GM23338 (cell line): ENCODE measurements at regions not wholly inside any gene's neighbourhood (a gene's known extent, or its start where the extent isn't known, plus 50 kb on each side); places are given as distances from the start of the nearest gene placed in this dataset.

ENCODE experiments used
- ATAC-seq: fragments of 200-7000 bp; cut with Tn5 transposase; 3 replicates; pipeline ENCODE4 v1.9.1; 2020
- DNase-seq: peaks from one replicate; pipeline ENCODE4 v3.0.0-alpha.2; 2015; ENCODE audit warnings: low spot score
- H2AFZ ChIP-seq: fragments of 200-600 bp; sonication (generic); 2 replicates; pipeline ENCODE4 v1.8.0; 2016; ENCODE audit warnings: antibody characterized with exemption, mild to moderate bottlenecking, moderate library complexity
- H3F3A ChIP-seq: fragments of 200-600 bp; sonication (generic); replicated peaks from 2 replicates; pipeline ENCODE4 v1.8.0; 2017; ENCODE audit warnings: antibody characterized with exemption, mixed run types, low read depth
- H3K27ac ChIP-seq: fragments of 200-600 bp; sonication (generic); 2 replicates; pipeline ENCODE4 v1.6.1; 2016; ENCODE audit warnings: low read depth
- H3K27me3 ChIP-seq: fragments of 200-600 bp; sonication (generic); 2 replicates; pipeline ENCODE4 v1.8.0; 2016; ENCODE audit warnings: mild to moderate bottlenecking, mixed run types, moderate library complexity; ENCODE audit not compliant: insufficient read depth
- H3K36me3 ChIP-seq: fragments of 200-600 bp; sonication (generic); 2 replicates; pipeline ENCODE4 v1.8.0; 2016; ENCODE audit warnings: mild to moderate bottlenecking; ENCODE audit not compliant: insufficient read depth
- H3K4me1 ChIP-seq: fragments of 200-600 bp; sonication (generic); 2 replicates; pipeline ENCODE4 v1.8.0; 2016; ENCODE audit warnings: mild to moderate bottlenecking, moderate library complexity; ENCODE audit not compliant: insufficient read depth
- H3K4me2 ChIP-seq: fragments of 200-600 bp; sonication (generic); 2 replicates; pipeline ENCODE4 v1.7.1; 2017; ENCODE audit warnings: mixed run types
- H3K4me3 ChIP-seq: fragments of 200-600 bp; sonication (generic); 2 replicates; pipeline ENCODE4 v1.6.1; 2016; ENCODE audit warnings: mixed run types
- H3K79me2 ChIP-seq: fragments of 200-600 bp; sonication (generic); replicated peaks from 2 replicates; pipeline ENCODE4 v1.8.0; 2017; ENCODE audit warnings: mild to moderate bottlenecking; ENCODE audit not compliant: insufficient read depth
- H3K9me2 ChIP-seq: fragments of 200-600 bp; sonication (generic); 2 replicates; pipeline ENCODE4 v1.8.0; 2017; ENCODE audit not compliant: insufficient read depth
- H4K20me1 ChIP-seq: fragments of 200-600 bp; sonication (generic); replicated peaks from 2 replicates; pipeline ENCODE4 v1.8.0; 2017; ENCODE audit warnings: mild to moderate bottlenecking; ENCODE audit not compliant: insufficient read depth
- H3K27ac Mint-ChIP-seq: 2 replicates; pipeline ENCODE4 v1.8.0; 2020; ENCODE audit warnings: inconsistent platforms, mild to moderate bottlenecking, moderate library complexity, mixed read lengths
- H3K27me3 Mint-ChIP-seq: 3 replicates; pipeline ENCODE4 v1.8.0; 2022; ENCODE audit warnings: low read depth, mild to moderate bottlenecking, moderate library complexity, mixed read lengths, inconsistent platforms; ENCODE audit not compliant: insufficient read depth, poor library complexity
- H3K36me3 Mint-ChIP-seq: 3 replicates; pipeline ENCODE4 v1.8.0; 2021; ENCODE audit warnings: low read depth, mild to moderate bottlenecking, inconsistent platforms, moderate library complexity, mixed read lengths
- H3K4me1 Mint-ChIP-seq: 3 replicates; pipeline ENCODE4 v1.8.0; 2020; ENCODE audit warnings: mild to moderate bottlenecking, inconsistent platforms, mixed read lengths
- H3K4me3 Mint-ChIP-seq: 3 replicates; pipeline ENCODE4 v1.8.0; 2021; ENCODE audit warnings: moderate library complexity, mild to moderate bottlenecking, inconsistent platforms, mixed read lengths
- H3K9me3 Mint-ChIP-seq: 3 replicates; pipeline ENCODE4 v1.8.0; 2020; ENCODE audit warnings: moderate library complexity, mild to moderate bottlenecking, inconsistent platforms, mixed read lengths
- CREB1 ChIP-seq: fragments of 250-450 bp; sonication (Bioruptor Pico); IDR thresholded peaks from 2 replicates; pipeline ENCODE4 v1.5.0; 2020; ENCODE audit warnings: low read depth, mild to moderate bottlenecking, moderate library complexity
- CTCF ChIP-seq, 2 experiments: fragments of 200-600 bp in 1 of 2; sonication (generic) in 1 of 2; conservative IDR thresholded peaks; 2 replicates each; pipeline versions ENCODE4 v1.5.1 to v1.6.1; 2016 to 2017; ENCODE audit warnings: antibody characterized with exemption in 2 of 2, low read depth in 2 of 2, mild to moderate bottlenecking in 2 of 2, moderate library complexity in 1 of 2
- ETS1 ChIP-seq: IDR thresholded peaks from 2 replicates; pipeline ENCODE4 v1.6.1; 2016; ENCODE audit warnings: antibody characterized with exemption
- EZH2 ChIP-seq: fragments of 200-600 bp; sonication (generic); IDR thresholded peaks from one replicate; pipeline ENCODE4 v1.8.0; 2017; ENCODE audit warnings: antibody characterized with exemption, mild to moderate bottlenecking, low read depth; ENCODE audit not compliant: unreplicated experiment
- EZH2phosphoT487 ChIP-seq: fragments of 200-600 bp; sonication (generic); IDR thresholded peaks from one replicate; pipeline ENCODE4 v1.8.1; 2018; ENCODE audit warnings: antibody characterized with exemption; ENCODE audit not compliant: unreplicated experiment
- JUNB ChIP-seq: IDR thresholded peaks from one replicate; pipeline ENCODE4 v1.6.1; 2016; ENCODE audit warnings: antibody characterized with exemption; ENCODE audit not compliant: unreplicated experiment
- NANOG ChIP-seq: IDR thresholded peaks from 2 replicates; pipeline ENCODE4 v1.6.1; 2016; ENCODE audit warnings: antibody characterized with exemption, borderline replicate concordance
- POLR2AphosphoS5 ChIP-seq: IDR thresholded peaks from 2 replicates; pipeline ENCODE4 v1.6.1; 2016; ENCODE audit warnings: antibody characterized with exemption, low read depth
- ZNF114 ChIP-seq: fragments of 250-450 bp; sonication (Bioruptor Pico); IDR thresholded peaks from 2 replicates; pipeline ENCODE4 v1.5.0; 2020; ENCODE audit warnings: mild to moderate bottlenecking, moderate library complexity
- ZNF331 ChIP-seq: fragments of 250-450 bp; sonication (Bioruptor Pico); IDR thresholded peaks from 2 replicates; pipeline ENCODE4 v1.5.0; 2020; ENCODE audit warnings: low read depth, mild to moderate bottlenecking, moderate library complexity
- ZNF462 ChIP-seq: fragments of 250-450 bp; sonication (Bioruptor Pico); IDR thresholded peaks from 2 replicates; pipeline ENCODE4 v1.5.0; 2020; ENCODE audit warnings: mild to moderate bottlenecking, moderate library complexity

DNA sequence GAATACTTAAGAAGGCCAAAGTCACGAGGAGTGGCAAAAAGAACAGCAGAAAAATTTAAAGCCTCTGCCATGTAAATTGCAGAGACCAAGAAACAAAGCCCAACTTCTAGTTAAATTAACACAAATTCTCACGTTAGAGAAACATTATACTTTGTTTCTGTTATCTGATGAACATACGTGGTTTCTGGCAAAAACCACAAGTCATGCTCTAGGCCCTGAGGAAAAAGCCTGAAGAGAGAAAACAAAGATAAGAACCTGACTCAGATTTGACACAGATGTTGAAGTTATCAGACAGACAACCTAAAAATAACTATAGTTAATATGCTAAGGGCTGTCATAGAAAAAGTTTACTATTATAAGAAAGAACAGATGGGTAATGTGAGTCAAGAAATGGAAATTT is 149.1 kb upstream of the PCDH10 start:
- no peaks in the 10 kb centered on the region for H3K27me3 Mint-ChIP-seq
- peak overlapping the region; percentile 35; the same call in 1 of the 2 replicates for H2AFZ ChIP-seq

More for the DNA sequence above, 149.1 kb upstream of the PCDH10 start:
- Histone ChIP-seq H3K4me3 (no peak overlapping the region), H3K27ac (no peak overlapping the region), H3K4me1 (no peaks in the 10 kb centered on the region), H4K20me1 (no peaks in the 10 kb centered on the region), H3K27me3 (no peaks in the 10 kb centered on the region), H3K79me2 (no peaks in the 10 kb centered on the region), H3F3A (no peaks in the 10 kb centered on the region), H3K4me2 (no peak overlapping the region), H3K36me3 (no peaks in the 10 kb centered on the region), H3K9me2 (no peaks in the 10 kb centered on the region; the same call in 1 of the 2 replicates)
- TF ChIP-seq EZH2 (no peak), NANOG (no peak), JUNB (no peak), ZNF114 (no peak), CREB1 (no peak), CTCF (conservative IDR thresholded peaks at IDR 0.05; ENCODE audit: low read depth in 2 of 2) (no peak), EZH2phosphoT487 (no peak), ETS1 (no peak), ZNF462 (no peak), POLR2AphosphoS5 (no peak), ZNF331 (CRISPR knock-in tag) (no peak)
- Mint-ChIP-seq H3K36me3 (no peaks in the 10 kb centered on the region), H3K9me3 (no peaks in the 10 kb centered on the region), H3K4me3 (no peak overlapping the region), H3K27ac (0 out of 2 replicates have a peak overlapping the region, but pooled peaks have one; percentile 2), H3K4me1 (no peaks in the 10 kb centered on the region)
- DNase-seq (no peak), ATAC-seq (no peak)
